B cell (primary cell): ENCODE measurements at regions not wholly inside any gene's neighbourhood (a gene's known extent, or its start where the extent isn't known, plus 50 kb on each side); places are given as distances from the start of the nearest gene placed in this dataset.

ENCODE experiments used
- ATAC-seq: fragments of 200-7000 bp; cut with Tn5 transposase; one replicate; pipeline ENCODE4 v1.10.0; 2021; ENCODE audit warnings: low read depth, mild to moderate bottlenecking, moderate number of reproducible peaks, moderate library complexity
- CTCF ChIA-PET: fragments of 350-600 bp; sonication (Branson Sonifier 250); formaldehyde crosslinking; loops from one replicate; lab custom pipeline; 2021; ENCODE audit warnings: antibody characterized with exemption, inconsistent platforms; lab: Charles Lee
- POLR2A ChIA-PET: fragments of 350-600 bp; sonication (Branson Sonifier 250); formaldehyde crosslinking; loops from one replicate; lab custom pipeline; 2021; ENCODE audit warnings: antibody characterized with exemption; lab: Charles Lee
- DNase-seq: peaks from one replicate; pipeline ENCODE4 v3.0.0; 2013
- H2AFZ ChIP-seq: 2 replicates; pipeline ENCODE4 v1.6.1; 2012; ENCODE audit warnings: mild to moderate bottlenecking, low read depth, low read length; ENCODE audit not compliant: insufficient read depth, poor library complexity, severe bottlenecking
- H3K27ac ChIP-seq, 2 donors: 1 replicate in 1 of 2; 2 replicates in 1 of 2; pipeline ENCODE4 v1.5.1; 2012 to 2013; ENCODE audit warnings: low read length in 2 of 2, mild to moderate bottlenecking in 2 of 2, moderate library complexity in 1 of 2
- H3K27me3 ChIP-seq, 4 experiments: fragments of 200-600 bp in 1 of 4; sonication (generic) in 1 of 4; replicated peaks in 1 of 4; 1 replicate in 2 of 4; 2 replicates in 2 of 4; pipeline versions ENCODE4 v1.6.1 to v1.7.0; 2013 to 2016; ENCODE audit warnings: low read length in 3 of 4, mild to moderate bottlenecking in 2 of 4, mixed read lengths in 1 of 4, moderate library complexity in 1 of 4; ENCODE audit not compliant: insufficient read depth in 4 of 4, control insufficient read depth in 3 of 4; ENCODE audit errors: control extremely low read depth in 1 of 4
- H3K36me3 ChIP-seq, 2 experiments: replicated peaks in 1 of 2; 1 replicate in 1 of 2; 2 replicates in 1 of 2; pipeline versions ENCODE4 v1.6.1 to v1.7.1; 2013; ENCODE audit warnings: low read length in 1 of 2; ENCODE audit not compliant: insufficient read depth in 2 of 2, control insufficient read depth in 1 of 2; ENCODE audit errors: control extremely low read depth in 1 of 2, extremely low read depth in 1 of 2
- H3K4me1 ChIP-seq, 2 donors: fragments of 200-600 bp in 1 of 2; sonication (generic) in 1 of 2; 1 replicate in 1 of 2; 2 replicates in 1 of 2; pipeline versions ENCODE4 v1.5.1 to v1.6.1; 2013 to 2017; ENCODE audit warnings: low read length in 2 of 2; ENCODE audit not compliant: control insufficient read depth in 2 of 2, insufficient read depth in 2 of 2
- H3K4me2 ChIP-seq: replicated peaks from 2 replicates; pipeline ENCODE3; 2012; ENCODE audit warnings: mild to moderate bottlenecking, low read depth, low read length; ENCODE audit not compliant: poor library complexity, severe bottlenecking
- H3K4me3 ChIP-seq, 5 experiments: fragments of 200-600 bp in 1 of 5; sonication (generic) in 1 of 5; 1 replicate in 3 of 5; 2 replicates in 2 of 5; pipeline versions ENCODE4 v1.5.1 to v1.7.0; 2011 to 2016; ENCODE audit warnings: low read length in 4 of 5, mild to moderate bottlenecking in 4 of 5, low read depth in 2 of 5, control low read depth in 1 of 5, moderate library complexity in 1 of 5; ENCODE audit not compliant: insufficient read depth in 1 of 5; ENCODE audit errors: control extremely low read depth in 1 of 5, extremely low read depth in 1 of 5
- H3K79me2 ChIP-seq: fragments of 200-600 bp; sonication (generic); one replicate; pipeline ENCODE4 v1.6.0; 2016; ENCODE audit warnings: low read length; ENCODE audit not compliant: control insufficient read depth, insufficient read depth
- H3K9ac ChIP-seq: fragments of 200-600 bp; sonication (generic); 2 replicates; pipeline ENCODE4 v1.6.1; 2017; ENCODE audit warnings: mild to moderate bottlenecking, low read length, moderate library complexity
- H3K9me3 ChIP-seq, 3 donors: one replicate each; pipeline versions ENCODE4 v1.6.1 to v1.7.1; 2013; ENCODE audit warnings: low read length in 2 of 3; ENCODE audit not compliant: control insufficient read depth in 2 of 3, insufficient read depth in 1 of 3; ENCODE audit errors: control extremely low read depth in 1 of 3
- H4K20me1 ChIP-seq: 2 replicates; pipeline ENCODE4 v1.6.0; 2012; ENCODE audit warnings: mild to moderate bottlenecking, low read length; ENCODE audit not compliant: insufficient read depth, control insufficient read depth, poor library complexity, severe bottlenecking
- H3K27ac Mint-ChIP-seq: one replicate; pipeline ENCODE4 v1.8.0; 2021; ENCODE audit warnings: mixed read lengths
- H3K27me3 Mint-ChIP-seq: one replicate; pipeline ENCODE4 v1.8.0; 2021; ENCODE audit warnings: mixed read lengths
- H3K4me1 Mint-ChIP-seq: one replicate; pipeline ENCODE4 v1.8.0; 2021; ENCODE audit warnings: mixed read lengths
- H3K4me3 Mint-ChIP-seq: one replicate; pipeline ENCODE4 v1.8.0; 2021; ENCODE audit warnings: mixed read lengths
- H3K9me3 Mint-ChIP-seq: one replicate; pipeline ENCODE4 v1.8.0; 2022; ENCODE audit warnings: mixed read lengths; ENCODE audit not compliant: insufficient read depth
- CTCF ChIP-seq: fragments of 200-600 bp; IDR thresholded peaks from one replicate; pipeline ENCODE4 v1.8.0; 2022; ENCODE audit warnings: antibody characterized with exemption, mild to moderate bottlenecking
- EZH2 ChIP-seq: IDR thresholded peaks from 2 replicates; pipeline ENCODE4 v1.6.1; 2012; ENCODE audit warnings: borderline replicate concordance, low read depth, mild to moderate bottlenecking, moderate library complexity, low read length; ENCODE audit not compliant: insufficient read depth, poor library complexity, severe bottlenecking
- WGBS: methylation state at CpG from one replicate; pipeline ENCODE4 v1.1.5; 2013; ENCODE audit warnings: missing lambda C conversion rate; ENCODE audit not compliant: insufficient coverage; 5-methylcytosine and 5-hydroxymethylcytosine counted together
- intact Hi-C: fragments of 100-400 bp; cut with micrococcal nuclease; formaldehyde crosslinking; loops from one replicate; pipeline ENCODE4 v1.10.0; 2022

- no peak overlapping the region for H3K4me3 Mint-ChIP-seq
- no peaks in the 10 kb centered on the region for H3K27me3 Mint-ChIP-seq
- no peak overlapping the region for H3K27ac Mint-ChIP-seq
- Histone ChIP-seq H3K4me1 (no peaks in the 10 kb centered on the region), H3K36me3 (no peaks in the 10 kb centered on the region), H4K20me1 (no peaks in the 10 kb centered on the region), H3K9me3 (peaks cover 0 to 7% (median 0%) of the 10 kb centered on the region in 3 donors), H3K27me3 (no peaks in the 10 kb centered on the region), H3K79me2 (no peaks in the 10 kb centered on the region), H3K4me3 (no peak overlapping the region), H3K9ac (no peak overlapping the region), H3K27ac (no peak overlapping the region), H2AFZ (no peak overlapping the region), H3K4me2 (no peak overlapping the region)
- TF ChIP-seq EZH2 (no peak), CTCF (no peak)
- POLR2A ChIA-PET: no interaction called here
- H3K4me1 Mint-ChIP-seq: no peaks in the 10 kb centered on the region
- DNase-seq (no peak), ATAC-seq (no peak)
- intact Hi-C loops: no loop called here
- CTCF ChIA-PET: interaction anchor here (0.7 to 1.3 kb wide), 2 partner anchors 13 to 1227 kb away, joined by 3 to 4 read pairs; no protein-coding TSS in a partner anchor
- no peaks in the 10 kb centered on the region for H3K9me3 Mint-ChIP-seq
- WGBS: no CpG with 5 or more reads among the region's 4 CpGs
Observed at GRCh38 chr3:18687286-18687685, 262.1 kb upstream of the SATB1 start.

GRCh38 chr3:18683900-18684299, 258.8 kb upstream of the SATB1 start:
- no peak overlapping the region for H3K27ac Mint-ChIP-seq
- ChIA-PET POLR2A (no interaction called here), CTCF (no interaction called here)

More at GRCh38 chr3:18683900-18684299, 258.8 kb upstream of the SATB1 start:
- no peak overlapping the region for H3K4me2 ChIP-seq
- no peak for ATAC-seq
- Mint-ChIP-seq H3K4me1 (no peaks in the 10 kb centered on the region), H3K27me3 (no peaks in the 10 kb centered on the region), H3K4me3 (no peak overlapping the region), H3K9me3 (no peaks in the 10 kb centered on the region)
- H3K9me3 ChIP-seq: peaks cover 0 to 7% (median 0%) of the 10 kb centered on the region in 3 donors
- H3K27ac ChIP-seq: no peak overlapping the region
- H4K20me1 ChIP-seq: no peaks in the 10 kb centered on the region
- no peaks in the 10 kb centered on the region for H3K4me1 ChIP-seq
- TF ChIP-seq CTCF (no peak), EZH2 (no peak)
- no peak overlapping the region for H3K4me3 ChIP-seq
- no peak overlapping the region for H2AFZ ChIP-seq
- no peak for DNase-seq
- H3K9ac ChIP-seq: no peak overlapping the region
- no peaks in the 10 kb centered on the region for H3K27me3 ChIP-seq
- intact Hi-C loops: no loop called here
- H3K79me2 ChIP-seq: no peaks in the 10 kb centered on the region
- no peaks in the 10 kb centered on the region for H3K36me3 ChIP-seq
